Mesothelial cell of epicardium (in vitro differentiated cells): ENCODE measurements at regions not wholly inside any gene's neighbourhood (a gene's known extent, or its start where the extent isn't known, plus 50 kb on each side); places are given as distances from the start of the nearest gene placed in this dataset.

ENCODE experiments used
- DNase-seq, 2 experiments: peaks; one replicate each; pipeline ENCODE4 v3.0.0; 2021; ENCODE audit warnings: low spot score in 2 of 2; ENCODE audit not compliant: unreplicated experiment in 2 of 2
- H3K27ac Mint-ChIP-seq: 2 replicates; pipeline ENCODE4 v1.8.0; 2021; ENCODE audit warnings: mixed read lengths
- H3K27me3 Mint-ChIP-seq: 2 replicates; pipeline ENCODE4 v1.8.0; 2021; ENCODE audit warnings: low read depth, mixed read lengths
- H3K36me3 Mint-ChIP-seq: 2 replicates; pipeline ENCODE4 v1.8.0; 2021; ENCODE audit warnings: mixed read lengths
- H3K4me1 Mint-ChIP-seq: 2 replicates; pipeline ENCODE4 v1.8.0; 2021; ENCODE audit warnings: mixed read lengths
- H3K4me3 Mint-ChIP-seq: 2 replicates; pipeline ENCODE4 v1.8.0; 2021; ENCODE audit warnings: mild to moderate bottlenecking, moderate library complexity, mixed read lengths
- H3K9me3 Mint-ChIP-seq: 2 replicates; pipeline ENCODE4 v1.8.0; 2021; ENCODE audit warnings: mixed read lengths
- TF ChIP-seq, protein P1 (sequence below): fragments of 200-600 bp; sonication (generic); IDR thresholded peaks from one replicate; pipeline ENCODE4 v1.5.0; 2021; ENCODE audit warnings: antibody characterized with exemption; ENCODE audit not compliant: unreplicated experiment

DNA sequence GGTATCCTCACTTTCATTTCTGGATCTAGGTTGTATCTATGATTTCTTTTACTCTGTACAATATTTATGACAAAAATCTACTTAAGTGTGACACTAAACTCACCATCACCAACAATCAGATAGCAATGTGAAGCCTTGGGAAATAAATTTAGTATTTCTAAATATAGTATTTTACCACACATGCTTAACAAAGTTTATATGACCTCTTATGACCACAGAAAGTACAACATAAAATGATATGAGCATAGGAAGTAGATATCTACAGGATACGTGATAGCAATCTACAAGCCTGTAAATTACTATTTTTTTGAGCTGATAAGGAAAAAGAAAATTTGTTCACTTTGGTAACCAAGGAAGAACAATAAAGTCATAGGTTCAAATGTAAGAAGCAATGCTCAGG, 910.4 kb upstream of the CITED2 start:
- peaks cover 3% of the 10 kb centered on the region for H3K9me3 Mint-ChIP-seq
- H3K27ac Mint-ChIP-seq = no peak overlapping the region
- TF ChIP-seq, protein P1, sequence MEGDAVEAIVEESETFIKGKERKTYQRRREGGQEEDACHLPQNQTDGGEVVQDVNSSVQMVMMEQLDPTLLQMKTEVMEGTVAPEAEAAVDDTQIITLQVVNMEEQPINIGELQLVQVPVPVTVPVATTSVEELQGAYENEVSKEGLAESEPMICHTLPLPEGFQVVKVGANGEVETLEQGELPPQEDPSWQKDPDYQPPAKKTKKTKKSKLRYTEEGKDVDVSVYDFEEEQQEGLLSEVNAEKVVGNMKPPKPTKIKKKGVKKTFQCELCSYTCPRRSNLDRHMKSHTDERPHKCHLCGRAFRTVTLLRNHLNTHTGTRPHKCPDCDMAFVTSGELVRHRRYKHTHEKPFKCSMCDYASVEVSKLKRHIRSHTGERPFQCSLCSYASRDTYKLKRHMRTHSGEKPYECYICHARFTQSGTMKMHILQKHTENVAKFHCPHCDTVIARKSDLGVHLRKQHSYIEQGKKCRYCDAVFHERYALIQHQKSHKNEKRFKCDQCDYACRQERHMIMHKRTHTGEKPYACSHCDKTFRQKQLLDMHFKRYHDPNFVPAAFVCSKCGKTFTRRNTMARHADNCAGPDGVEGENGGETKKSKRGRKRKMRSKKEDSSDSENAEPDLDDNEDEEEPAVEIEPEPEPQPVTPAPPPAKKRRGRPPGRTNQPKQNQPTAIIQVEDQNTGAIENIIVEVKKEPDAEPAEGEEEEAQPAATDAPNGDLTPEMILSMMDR = no peak
- no peaks in the 10 kb centered on the region for H3K4me1 Mint-ChIP-seq
- H3K27me3 Mint-ChIP-seq = no peaks in the 10 kb centered on the region
- H3K36me3 Mint-ChIP-seq = no peaks in the 10 kb centered on the region
- no peak for DNase-seq
- H3K4me3 Mint-ChIP-seq = no peak overlapping the region

DNA sequence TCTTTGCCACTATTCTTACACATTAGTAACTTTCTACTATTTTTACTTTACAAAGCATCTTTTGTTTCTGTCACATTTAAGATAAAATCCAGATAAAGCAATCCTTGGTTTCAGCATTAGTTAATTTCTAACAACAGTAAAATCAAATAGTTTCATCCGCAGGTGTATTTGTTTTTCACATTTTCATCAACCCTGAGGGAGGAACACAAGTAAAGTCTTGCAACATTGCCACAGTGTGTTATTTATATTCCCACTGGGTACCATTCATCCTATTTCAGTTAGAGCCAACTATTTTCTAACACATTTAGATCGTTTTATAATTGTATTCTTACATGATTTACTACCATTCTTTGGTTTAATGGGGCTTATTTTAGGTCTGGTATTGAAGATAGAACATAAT, 908.7 kb upstream of the CITED2 start:
- TF ChIP-seq, protein P1 = no peak
- DNase-seq = no peak
- H3K27ac Mint-ChIP-seq = no peak overlapping the region
- peaks cover 3% of the 10 kb centered on the region for H3K9me3 Mint-ChIP-seq
- H3K27me3 Mint-ChIP-seq = no peaks in the 10 kb centered on the region
- no peaks in the 10 kb centered on the region for H3K4me1 Mint-ChIP-seq
- no peak overlapping the region for H3K4me3 Mint-ChIP-seq
- H3K36me3 Mint-ChIP-seq = no peaks in the 10 kb centered on the region

DNA sequence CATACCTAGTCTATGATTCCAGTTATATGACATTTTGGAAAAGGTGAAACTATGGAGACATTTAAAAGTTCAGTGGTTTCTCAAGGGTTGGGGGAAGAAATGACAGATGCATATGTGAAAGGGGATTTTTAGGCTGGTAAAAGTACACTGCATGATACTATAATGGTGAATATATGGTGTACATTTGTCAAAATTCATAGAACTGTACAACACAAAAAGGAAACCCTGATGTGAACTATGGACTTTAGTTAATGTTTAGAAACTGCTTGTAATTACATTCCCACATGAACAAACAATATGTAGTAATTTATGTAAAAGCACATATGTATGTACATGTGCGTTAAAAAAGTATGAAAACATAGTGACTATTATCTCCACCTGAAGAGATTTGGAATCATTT, 907.3 kb upstream of the CITED2 start:
- DNase-seq = no peak
- Mint-ChIP-seq H3K36me3 (no peaks in the 10 kb centered on the region), H3K27ac (no peak overlapping the region), H3K27me3 (no peaks in the 10 kb centered on the region), H3K4me3 (no peak overlapping the region), H3K9me3 (peaks cover 3% of the 10 kb centered on the region), H3K4me1 (no peaks in the 10 kb centered on the region)
- TF ChIP-seq, protein P1 = no peak

DNA sequence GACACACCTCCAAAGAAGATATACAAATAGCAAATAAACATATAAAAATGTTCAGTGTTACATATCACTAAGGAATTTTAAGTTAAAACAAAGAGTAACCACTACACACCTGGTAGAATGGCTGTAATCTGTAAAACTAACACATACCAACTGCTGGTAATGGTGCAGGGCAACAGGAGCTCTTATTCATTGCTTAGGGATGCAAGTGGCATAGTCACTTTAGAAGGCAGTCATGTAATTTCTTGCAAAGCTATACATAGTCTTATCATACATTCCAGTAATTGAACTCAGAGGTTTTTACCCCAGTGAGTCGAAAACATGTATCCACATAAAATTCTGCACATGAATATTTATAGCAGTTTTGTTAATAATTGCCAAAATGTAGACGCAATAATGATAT, 906.8 kb upstream of the CITED2 start:
- DNase-seq = no peak
- H3K27ac Mint-ChIP-seq = no peak overlapping the region
- H3K27me3 Mint-ChIP-seq = no peaks in the 10 kb centered on the region
- peaks cover 3% of the 10 kb centered on the region for H3K9me3 Mint-ChIP-seq
- no peaks in the 10 kb centered on the region for H3K36me3 Mint-ChIP-seq
- no peaks in the 10 kb centered on the region for H3K4me1 Mint-ChIP-seq
- no peak overlapping the region for H3K4me3 Mint-ChIP-seq
- TF ChIP-seq, protein P1 = no peak

DNA sequence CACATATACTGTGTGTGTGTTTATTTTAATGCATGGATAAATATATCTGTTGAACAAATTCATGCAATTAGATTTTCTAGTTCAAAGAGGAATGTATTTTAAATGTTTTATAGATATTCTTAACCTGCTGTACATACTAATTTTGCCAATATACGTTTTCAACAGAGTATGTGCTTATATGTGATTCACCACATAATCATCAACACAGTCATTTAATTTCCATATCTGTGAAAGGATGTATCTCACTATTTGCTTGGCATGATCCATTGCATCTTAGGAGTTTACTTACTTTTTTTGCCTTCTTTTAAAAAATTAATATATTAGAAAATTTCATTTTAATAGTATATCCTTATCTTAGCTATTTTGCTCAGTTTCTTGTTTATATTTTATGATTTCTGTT, 902.3 kb upstream of the CITED2 start:
- TF ChIP-seq, protein P1 = no peak
- Mint-ChIP-seq H3K4me3 (no peak overlapping the region), H3K27ac (no peak overlapping the region), H3K27me3 (no peaks in the 10 kb centered on the region), H3K36me3 (no peaks in the 10 kb centered on the region), H3K9me3 (peaks cover 3% of the 10 kb centered on the region), H3K4me1 (peaks cover 5% of the 10 kb centered on the region)
- no peak for DNase-seq

DNA sequence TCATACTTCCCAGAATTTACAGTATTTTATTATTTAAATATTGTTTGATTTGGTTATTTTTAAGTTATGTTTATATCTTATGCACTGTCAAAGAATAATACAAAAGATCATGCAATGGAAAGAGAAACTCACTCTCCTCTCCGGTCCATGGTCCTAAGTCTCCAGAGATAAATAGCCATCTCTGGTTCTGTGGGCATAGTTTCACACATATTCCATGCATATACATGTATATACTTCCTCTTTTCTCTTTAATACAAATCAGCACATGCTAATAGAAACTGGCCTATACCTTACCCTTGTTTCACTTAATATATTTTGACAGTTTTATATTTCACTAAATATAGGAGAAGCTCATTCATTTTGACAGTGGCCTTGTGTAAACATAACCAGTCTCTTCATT, 901.7 kb upstream of the CITED2 start:
- H3K36me3 Mint-ChIP-seq = no peaks in the 10 kb centered on the region
- TF ChIP-seq, protein P1 = no peak
- no peak for DNase-seq
- peaks cover 6% of the 10 kb centered on the region for H3K4me1 Mint-ChIP-seq
- no peak overlapping the region for H3K4me3 Mint-ChIP-seq
- no peaks in the 10 kb centered on the region for H3K27me3 Mint-ChIP-seq
- H3K27ac Mint-ChIP-seq = no peak overlapping the region
- H3K9me3 Mint-ChIP-seq = peaks cover 3% of the 10 kb centered on the region
